Type B pancreatic cell (in vitro differentiated cells): ENCODE measurements at regions not wholly inside any gene's neighbourhood (a gene's known extent, or its start where the extent isn't known, plus 50 kb on each side); places are given as distances from the start of the nearest gene placed in this dataset.
"Not testable (repeated sequence)": the region's sequence is repeated elsewhere in the genome, so short reads cannot be mapped to it uniquely, and the experiment has no call there.

ENCODE experiments used
- DNase-seq: peaks from one replicate; pipeline ENCODE4 v3.0.0; 2021; ENCODE audit warnings: mixed read lengths; ENCODE audit not compliant: unreplicated experiment; ENCODE audit errors: extremely low spot score
- H3K27ac Mint-ChIP-seq: 2 replicates; pipeline ENCODE4 v1.8.0; 2021; ENCODE audit warnings: mild to moderate bottlenecking, mixed read lengths
- H3K27me3 Mint-ChIP-seq: 2 replicates; pipeline ENCODE4 v1.8.0; 2021; ENCODE audit warnings: mixed read lengths
- H3K36me3 Mint-ChIP-seq: 2 replicates; pipeline ENCODE4 v1.8.0; 2021; ENCODE audit warnings: mixed read lengths
- H3K4me1 Mint-ChIP-seq: one replicate; pipeline ENCODE4 v1.8.0; 2021; ENCODE audit warnings: mixed read lengths; ENCODE audit not compliant: unreplicated experiment
- H3K4me3 Mint-ChIP-seq: 2 replicates; pipeline ENCODE4 v1.8.0; 2021; ENCODE audit warnings: mild to moderate bottlenecking, mixed read lengths
- H3K9me3 Mint-ChIP-seq: 2 replicates; pipeline ENCODE4 v1.8.0; 2021; ENCODE audit warnings: mixed read lengths
- CTCF ChIP-seq: fragments of 200-600 bp; sonication (generic); conservative IDR thresholded peaks from 2 replicates; pipeline ENCODE4 v1.5.0; 2021; ENCODE audit warnings: antibody characterized with exemption, mild to moderate bottlenecking

DNA sequence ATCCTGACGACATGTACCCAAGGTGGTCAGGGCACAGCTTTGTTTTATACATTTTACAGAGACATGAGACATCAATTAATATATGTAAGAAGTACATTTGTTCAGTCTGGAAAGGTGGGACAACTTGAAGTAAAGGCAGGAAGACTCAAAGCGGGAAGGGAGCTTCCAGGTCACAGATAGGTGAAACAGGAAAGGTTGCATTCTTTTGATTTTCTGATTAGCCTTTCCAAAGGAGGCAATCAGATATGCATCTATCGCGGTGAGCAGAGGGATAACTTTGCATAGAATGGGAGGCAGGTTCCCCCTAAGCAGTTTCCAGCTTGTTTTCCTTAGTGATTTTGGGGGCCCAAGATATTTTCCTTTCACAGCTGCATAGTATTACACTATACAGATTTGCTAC is 358.4 kb downstream of the GLUD2 start:
- no peak for TF ChIP-seq CTCF
- DNase-seq: no peak
- H3K36me3 Mint-ChIP-seq: no peaks in the 10 kb centered on the region
- no peaks in the 10 kb centered on the region for H3K27me3 Mint-ChIP-seq
- H3K9me3 Mint-ChIP-seq: peaks cover 5% of the 10 kb centered on the region
- H3K4me1 Mint-ChIP-seq: no peaks in the 10 kb centered on the region
- no peak overlapping the region for H3K27ac Mint-ChIP-seq
- H3K4me3 Mint-ChIP-seq: no peak overlapping the region

DNA sequence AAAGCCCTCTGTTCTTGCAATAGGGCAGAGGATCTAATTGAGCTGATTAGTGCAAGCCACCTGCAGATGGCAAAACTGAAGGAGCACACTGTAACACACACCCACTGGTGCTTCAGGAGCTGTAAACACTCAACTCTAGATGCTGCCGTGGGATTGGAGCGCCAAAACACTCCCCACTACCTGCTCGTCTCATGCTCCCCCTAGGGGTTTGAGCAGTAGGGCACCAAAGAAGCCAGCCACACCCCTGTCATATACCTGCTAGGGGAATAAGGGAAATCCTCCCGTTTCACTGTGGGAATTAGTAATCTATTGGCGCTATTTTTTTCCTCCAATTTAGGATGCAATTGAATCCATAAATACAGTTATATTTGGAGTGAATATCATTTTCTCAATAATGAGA is 360.2 kb downstream of the GLUD2 start:
- DNase-seq: no peak
- Mint-ChIP-seq H3K27me3 (no peaks in the 10 kb centered on the region), H3K27ac (no peak overlapping the region), H3K4me1 (no peaks in the 10 kb centered on the region), H3K36me3 (no peaks in the 10 kb centered on the region), H3K4me3 (no peak overlapping the region), H3K9me3 (no peaks in the 10 kb centered on the region)
- no peak for TF ChIP-seq CTCF

GRCh38 chrX:121431514-121431913 is 384.1 kb downstream of the GLUD2 start:
- not testable (repeated sequence) for DNase-seq, H3K9me3 Mint-ChIP-seq, H3K27ac Mint-ChIP-seq, H3K27me3 Mint-ChIP-seq, H3K4me1 Mint-ChIP-seq, H3K36me3 Mint-ChIP-seq, H3K4me3 Mint-ChIP-seq

DNA sequence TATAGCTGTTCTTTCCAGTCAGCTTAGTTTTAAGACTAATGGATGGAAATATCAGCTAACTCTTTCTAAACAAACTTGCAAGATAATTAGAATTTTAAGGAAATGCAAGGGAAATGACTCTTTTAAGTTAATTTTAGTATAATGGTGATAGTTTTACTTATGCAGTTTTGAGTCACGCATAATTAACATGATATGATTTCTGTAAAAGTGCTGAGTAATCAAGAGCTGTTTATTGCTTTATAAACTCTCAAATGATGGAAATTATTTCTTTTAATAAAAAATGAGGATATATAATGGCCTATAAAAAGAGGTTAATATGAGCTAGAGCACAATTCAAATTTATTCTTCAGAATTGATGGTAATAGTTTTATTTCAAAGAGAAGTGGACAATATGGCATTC is 385.9 kb downstream of the GLUD2 start:
- H3K4me3 Mint-ChIP-seq: no peak overlapping the region
- DNase-seq: no peak

GRCh38 chrX:121437666-121438065 is 390.3 kb downstream of the GLUD2 start:
- H3K36me3 Mint-ChIP-seq, H3K9me3 Mint-ChIP-seq, H3K27me3 Mint-ChIP-seq: not testable (repeated sequence)

More for the DNA sequence above, 385.9 kb downstream of the GLUD2 start:
- no peak for TF ChIP-seq CTCF
- Mint-ChIP-seq H3K4me1 (no peaks in the 10 kb centered on the region), H3K9me3 (no peaks in the 10 kb centered on the region), H3K36me3 (no peaks in the 10 kb centered on the region), H3K27me3 (no peaks in the 10 kb centered on the region), H3K27ac (no peak overlapping the region)

GRCh38 chrX:121455890-121456289 is 408.5 kb downstream of the GLUD2 start:
- no peaks in the 10 kb centered on the region for H3K9me3 Mint-ChIP-seq
- DNase-seq: no peak
- H3K36me3 Mint-ChIP-seq: no peaks in the 10 kb centered on the region

More at GRCh38 chrX:121437666-121438065, 390.3 kb downstream of the GLUD2 start:
- not testable (repeated sequence) for H3K4me1 Mint-ChIP-seq, H3K4me3 Mint-ChIP-seq, DNase-seq, H3K27ac Mint-ChIP-seq

More at GRCh38 chrX:121455890-121456289, 408.5 kb downstream of the GLUD2 start:
- no peak overlapping the region for H3K4me3 Mint-ChIP-seq
- no peaks in the 10 kb centered on the region for H3K27me3 Mint-ChIP-seq
- TF ChIP-seq CTCF: no peak
- no peaks in the 10 kb centered on the region for H3K4me1 Mint-ChIP-seq
- no peak overlapping the region for H3K27ac Mint-ChIP-seq
